NT2/D1 (cell line): ENCODE measurements at regions not wholly inside any gene's neighbourhood (a gene's known extent, or its start where the extent isn't known, plus 50 kb on each side); places are given as distances from the start of the nearest gene placed in this dataset.

Source experiments
- YY1 ChIP-seq: IDR thresholded peaks from 2 replicates; pipeline ENCODE4 v1.6.1; 2011; ENCODE audit not compliant: insufficient read length, insufficient read depth
- ZNF274 ChIP-seq: IDR thresholded peaks from 2 replicates; pipeline ENCODE4 v1.6.1; 2011; ENCODE audit warnings: mild to moderate bottlenecking, low read depth, low read length

DNA sequence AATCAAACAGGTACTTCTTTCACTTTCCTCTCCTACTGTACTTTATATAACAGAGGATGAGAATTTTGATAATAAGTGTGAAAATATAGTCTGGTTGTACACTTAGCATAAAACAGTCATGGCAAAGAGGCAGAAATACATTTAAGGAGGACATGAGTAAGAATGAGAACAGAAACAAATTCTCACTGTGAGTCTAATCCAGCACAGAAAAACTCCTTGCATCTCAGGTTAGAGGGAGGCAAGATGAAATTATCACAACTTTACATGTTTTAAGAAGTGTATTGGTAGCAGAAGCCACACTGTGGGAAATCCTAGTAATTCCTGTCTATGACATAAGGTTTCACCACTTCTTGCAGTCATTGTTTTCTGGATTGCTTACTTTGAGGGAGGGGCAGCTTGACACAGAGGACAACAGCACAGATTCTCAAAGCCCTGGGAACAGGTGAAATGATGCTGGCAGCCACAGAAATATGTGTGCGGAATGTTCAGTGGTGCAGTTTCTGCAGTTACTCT is 733.6 kb upstream of the GBE1 start:
- TF ChIP-seq ZNF274 (no peak), YY1 (no peak)
